CD4-positive, CD25-positive, alpha-beta regulatory T cell (primary cell): ENCODE measurements at regions not wholly inside any gene's neighbourhood (a gene's known extent, or its start where the extent isn't known, plus 50 kb on each side); places are given as distances from the start of the nearest gene placed in this dataset.

Experiments used
- ATAC-seq, 2 donors: fragments of 150-1000 bp; cut with Tn5 transposase; one replicate each; pipeline ENCODE4 v1.10.0; 2021; ENCODE audit warnings: low read depth in 2 of 2, moderate number of reproducible peaks in 2 of 2, moderate library complexity in 1 of 2
- DNase-seq, 3 donors: peaks; one replicate each; pipeline versions ENCODE4 v3.0.0 to v3.0.0-alpha.2; 2012 to 2022; ENCODE audit warnings: mixed read lengths in 1 of 3
- H3K27ac ChIP-seq: one replicate; pipeline ENCODE4 v1.7.0; 2013; ENCODE audit warnings: mild to moderate bottlenecking, low read length; ENCODE audit not compliant: insufficient read depth, poor library complexity, severe bottlenecking
- H3K27me3 ChIP-seq: one replicate; pipeline ENCODE4 v1.7.0; 2013; ENCODE audit warnings: low read length; ENCODE audit not compliant: control insufficient read depth, insufficient read depth
- H3K36me3 ChIP-seq: one replicate; pipeline ENCODE4 v1.7.0; 2013; ENCODE audit warnings: mild to moderate bottlenecking, low read length, moderate library complexity; ENCODE audit not compliant: control insufficient read depth, insufficient read depth
- H3K4me1 ChIP-seq: 2 replicates; pipeline ENCODE4 v1.7.0; 2013; ENCODE audit warnings: mild to moderate bottlenecking, low read length; ENCODE audit not compliant: insufficient read depth, control insufficient read depth, poor library complexity, severe bottlenecking
- H3K4me3 ChIP-seq: one replicate; pipeline ENCODE4 v1.7.0; 2013; ENCODE audit warnings: low read depth, mild to moderate bottlenecking, low read length, moderate library complexity
- H3K9me3 ChIP-seq, 2 experiments: 1 replicate in 1 of 2; 2 replicates in 1 of 2; pipeline ENCODE4 v1.7.0; 2013; ENCODE audit warnings: low read length in 2 of 2, mild to moderate bottlenecking in 1 of 2, moderate library complexity in 1 of 2; ENCODE audit not compliant: control insufficient read depth in 2 of 2
- H3K27ac Mint-ChIP-seq, 3 donors: one replicate each; pipeline ENCODE4 v1.8.0; 2020 to 2022; ENCODE audit warnings: mild to moderate bottlenecking in 3 of 3, mixed read lengths in 3 of 3, moderate library complexity in 2 of 3
- H3K27me3 Mint-ChIP-seq: one replicate; pipeline ENCODE4 v1.8.0; 2022; ENCODE audit warnings: mild to moderate bottlenecking, mixed read lengths
- H3K36me3 Mint-ChIP-seq: one replicate; pipeline ENCODE4 v1.8.0; 2020; ENCODE audit warnings: mixed read lengths
- H3K4me1 Mint-ChIP-seq, 4 donors: one replicate each; pipeline ENCODE4 v1.8.0; 2020 to 2022; ENCODE audit warnings: mixed read lengths in 4 of 4, mild to moderate bottlenecking in 1 of 4
- H3K4me3 Mint-ChIP-seq, 4 donors: one replicate each; pipeline ENCODE4 v1.8.0; 2020 to 2022; ENCODE audit warnings: mild to moderate bottlenecking in 4 of 4, mixed read lengths in 4 of 4, moderate library complexity in 3 of 4
- H3K9me3 Mint-ChIP-seq, 7 donors: one replicate each; pipeline ENCODE4 v1.8.0; 2020 to 2022; ENCODE audit warnings: mixed read lengths in 7 of 7, mild to moderate bottlenecking in 3 of 7, moderate library complexity in 2 of 7

GRCh38 chr4:89439533-89439932 lies 131.9 kb upstream of the GPRIN3 start:
- H3K27me3 Mint-ChIP-seq = peaks cover 5% of the 10 kb centered on the region
- H3K9me3 Mint-ChIP-seq = peaks cover 0 to 6% (median 3%) of the 10 kb centered on the region in 7 donors
- Histone ChIP-seq H3K36me3 (no peaks in the 10 kb centered on the region), H3K27me3 (peaks cover 3% of the 10 kb centered on the region), H3K4me1 (peaks cover 8% of the 10 kb centered on the region), H3K27ac (no peak overlapping the region), H3K4me3 (no peak overlapping the region), H3K9me3 (no peaks in the 10 kb centered on the region)
- H3K4me1 Mint-ChIP-seq = peaks cover 8 to 10% (median 9%) of the 10 kb centered on the region in 4 donors
- H3K27ac Mint-ChIP-seq = no peak overlapping the region
- no peak overlapping the region for H3K4me3 Mint-ChIP-seq
- H3K36me3 Mint-ChIP-seq = no peaks in the 10 kb centered on the region
- ATAC-seq (no peak), DNase-seq (no peak)

GRCh38 chr4:89438102-89438831 lies 130.7 kb upstream of the GPRIN3 start:
- H3K4me3 Mint-ChIP-seq = peak overlapping the region in 3 of 4 donors; percentile 17 to 73 (median 39)
- peak; percentile 69 to 71 for ATAC-seq
- Histone ChIP-seq H3K36me3 (no peaks in the 10 kb centered on the region), H3K4me3 (peak overlapping the region; percentile 11), H3K9me3 (no peaks in the 10 kb centered on the region), H3K27ac (no peak overlapping the region), H3K27me3 (peaks cover under 1% of the 10 kb centered on the region), H3K4me1 (peaks cover 8% of the 10 kb centered on the region)
- H3K36me3 Mint-ChIP-seq = no peaks in the 10 kb centered on the region
- DNase-seq = peak; percentile 15 to 70 (median 49)
- peaks cover 5% of the 10 kb centered on the region for H3K27me3 Mint-ChIP-seq
- H3K27ac Mint-ChIP-seq = peak overlapping the region in 2 of 3 donors; percentile 37 to 78
- peaks cover 8 to 15% (median 11%) of the 10 kb centered on the region in 4 donors for H3K4me1 Mint-ChIP-seq
- H3K9me3 Mint-ChIP-seq = peaks cover 0 to 2% (median 0%) of the 10 kb centered on the region in 7 donors

GRCh38 chr4:89434364-89434988 lies 126.9 kb upstream of the GPRIN3 start:
- DNase-seq (peak in 2 of 3 donors; percentile 61 to 69), ATAC-seq (peak; percentile 62 to 66)
- H3K27ac Mint-ChIP-seq = no peak overlapping the region
- H3K4me1 Mint-ChIP-seq = peaks cover 8 to 21% (median 11%) of the 10 kb centered on the region in 4 donors
- no peak overlapping the region for H3K4me3 Mint-ChIP-seq
- Histone ChIP-seq H3K4me1 (peaks cover 8% of the 10 kb centered on the region), H3K4me3 (no peak overlapping the region), H3K27ac (no peak overlapping the region), H3K36me3 (no peaks in the 10 kb centered on the region), H3K9me3 (no peaks in the 10 kb centered on the region), H3K27me3 (no peaks in the 10 kb centered on the region)
- no peaks in the 10 kb centered on the region for H3K9me3 Mint-ChIP-seq
- no peaks in the 10 kb centered on the region for H3K27me3 Mint-ChIP-seq
- H3K36me3 Mint-ChIP-seq = no peaks in the 10 kb centered on the region

GRCh38 chr4:89427782-89428181 lies 120.2 kb upstream of the GPRIN3 start:
- peaks cover 0 to 4% (median 0%) of the 10 kb centered on the region in 7 donors for H3K9me3 Mint-ChIP-seq
- no peak overlapping the region for H3K4me3 ChIP-seq
- ATAC-seq (no peak), DNase-seq (no peak)
- no peaks in the 10 kb centered on the region for H3K27me3 Mint-ChIP-seq
- H3K36me3 ChIP-seq = no peaks in the 10 kb centered on the region
- H3K27ac ChIP-seq = no peak overlapping the region
- H3K27me3 ChIP-seq = no peaks in the 10 kb centered on the region
- H3K27ac Mint-ChIP-seq = no peak overlapping the region
- H3K4me1 ChIP-seq = no peaks in the 10 kb centered on the region
- no peaks in the 10 kb centered on the region for H3K9me3 ChIP-seq
- H3K4me1 Mint-ChIP-seq = peaks cover 0 to 10% (median 0%) of the 10 kb centered on the region in 4 donors
- no peak overlapping the region for H3K4me3 Mint-ChIP-seq
- H3K36me3 Mint-ChIP-seq = no peaks in the 10 kb centered on the region

- no peaks in the 10 kb centered on the region for H3K27me3 Mint-ChIP-seq
- H3K9me3 Mint-ChIP-seq = peaks cover 0 to 4% (median 0%) of the 10 kb centered on the region in 7 donors
Observed at GRCh38 chr4:89425023-89425422, 117.4 kb upstream of the GPRIN3 start.

GRCh38 chr4:89422441-89422990 lies 114.9 kb upstream of the GPRIN3 start:
- Histone ChIP-seq H3K4me1 (no peaks in the 10 kb centered on the region), H3K4me3 (no peak overlapping the region), H3K9me3 (no peaks in the 10 kb centered on the region), H3K27me3 (no peaks in the 10 kb centered on the region), H3K27ac (no peak overlapping the region), H3K36me3 (no peaks in the 10 kb centered on the region)
- Mint-ChIP-seq H3K4me1 (peaks cover 0 to 4% (median 0%) of the 10 kb centered on the region in 4 donors), H3K27ac (no peak overlapping the region), H3K27me3 (no peaks in the 10 kb centered on the region), H3K9me3 (peaks cover 0 to 4% (median 0%) of the 10 kb centered on the region in 7 donors), H3K36me3 (no peaks in the 10 kb centered on the region), H3K4me3 (no peak overlapping the region)
- ATAC-seq (no peak), DNase-seq (no peak)

More at GRCh38 chr4:89425023-89425422, 117.4 kb upstream of the GPRIN3 start:
- H3K4me3 ChIP-seq = no peak overlapping the region
- no peak overlapping the region for H3K4me3 Mint-ChIP-seq
- H3K36me3 ChIP-seq = no peaks in the 10 kb centered on the region
- ATAC-seq = no peak
- H3K9me3 ChIP-seq = no peaks in the 10 kb centered on the region
- H3K36me3 Mint-ChIP-seq = no peaks in the 10 kb centered on the region
- no peak overlapping the region for H3K27ac ChIP-seq
- H3K27ac Mint-ChIP-seq = no peak overlapping the region
- H3K4me1 Mint-ChIP-seq = peaks cover 0 to 4% (median 0%) of the 10 kb centered on the region in 4 donors
- H3K27me3 ChIP-seq = no peaks in the 10 kb centered on the region
- no peak for DNase-seq
- no peaks in the 10 kb centered on the region for H3K4me1 ChIP-seq

GRCh38 chr4:89420507-89420906 lies 112.9 kb upstream of the GPRIN3 start:
- H3K27ac Mint-ChIP-seq = no peak overlapping the region
- H3K27me3 Mint-ChIP-seq = no peaks in the 10 kb centered on the region
- peaks cover 0 to 4% (median 0%) of the 10 kb centered on the region in 7 donors for H3K9me3 Mint-ChIP-seq
- H3K4me3 Mint-ChIP-seq = no peak overlapping the region
- H3K4me1 Mint-ChIP-seq = peaks cover 0 to 4% (median 0%) of the 10 kb centered on the region in 4 donors
- no peaks in the 10 kb centered on the region for H3K4me1 ChIP-seq
- H3K27me3 ChIP-seq = no peaks in the 10 kb centered on the region
- no peaks in the 10 kb centered on the region for H3K36me3 Mint-ChIP-seq
- ATAC-seq = no peak
- no peak overlapping the region for H3K4me3 ChIP-seq
- DNase-seq = no peak
- no peaks in the 10 kb centered on the region for H3K36me3 ChIP-seq
- no peaks in the 10 kb centered on the region for H3K9me3 ChIP-seq
- no peak overlapping the region for H3K27ac ChIP-seq
